GM19397 (cell line): ENCODE measurements at regions not wholly inside any gene's neighbourhood (a gene's known extent, or its start where the extent isn't known, plus 50 kb on each side); places are given as distances from the start of the nearest gene placed in this dataset.

Source experiments
- ATAC-seq: cut with Tn5 transposase; IDR thresholded peaks from one replicate; pipeline ENCODE4 v1.9.1; 2021; ENCODE audit warnings: mild to moderate bottlenecking, moderate library complexity; ENCODE audit not compliant: unreplicated experiment

DNA sequence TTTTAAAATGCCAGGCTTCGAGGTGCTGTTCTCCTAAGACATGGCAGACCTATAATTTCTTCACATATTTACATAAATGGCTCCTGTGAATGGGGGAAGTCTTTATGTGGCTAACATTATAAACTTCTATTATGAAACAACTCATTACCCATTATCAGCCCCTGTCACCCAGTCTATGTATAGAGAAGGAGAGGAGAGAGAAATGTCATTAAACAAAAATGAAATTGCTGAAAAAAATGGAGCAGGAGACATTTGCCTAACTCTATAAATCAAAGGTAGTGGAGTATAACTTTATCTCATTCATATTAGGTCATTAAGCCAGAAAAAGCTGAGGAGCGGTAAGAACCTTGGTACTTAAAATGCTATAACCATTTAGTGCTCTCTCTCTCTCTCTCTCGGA is 71.9 kb upstream of the KRR1 start:
- no peak for ATAC-seq

DNA sequence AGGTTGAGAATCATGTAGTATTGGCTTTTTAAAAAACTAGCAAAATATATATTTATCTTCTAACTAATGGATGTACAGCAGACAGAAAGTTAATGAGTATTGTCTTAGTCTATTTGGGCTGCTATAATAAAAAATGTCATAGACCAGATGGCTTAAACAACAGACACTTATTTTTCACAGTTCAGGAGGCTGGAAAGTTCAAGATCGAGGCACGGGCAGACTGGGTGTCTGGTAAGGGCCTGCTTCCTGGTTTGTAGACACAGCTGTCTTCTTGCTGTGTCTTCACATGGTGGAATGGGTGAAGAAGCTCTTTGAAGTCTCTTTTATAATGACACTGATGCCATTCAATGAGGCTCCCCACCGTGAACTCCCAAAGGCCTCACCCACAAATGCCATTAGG is 70.1 kb upstream of the KRR1 start:
- no peak for ATAC-seq

DNA sequence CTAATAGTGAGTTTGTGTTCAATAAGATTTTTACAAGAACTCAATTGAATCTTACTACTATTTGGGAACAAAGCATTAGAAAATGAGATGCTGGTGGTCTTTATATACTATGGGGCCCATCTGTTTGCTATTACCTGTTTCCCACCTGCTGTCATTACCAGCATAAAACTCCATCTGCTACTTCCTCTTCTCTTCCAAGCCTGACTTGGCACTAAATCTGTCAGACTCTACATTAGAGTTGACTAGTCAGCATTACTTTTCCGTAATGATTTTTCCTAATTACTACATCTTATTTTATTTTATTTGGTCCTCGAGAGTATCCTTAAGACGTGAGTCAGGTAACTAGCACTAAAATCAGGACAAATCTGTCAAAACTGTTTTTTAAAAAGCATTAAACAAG is 68.1 kb upstream of the KRR1 start:
- ATAC-seq: no peak

DNA sequence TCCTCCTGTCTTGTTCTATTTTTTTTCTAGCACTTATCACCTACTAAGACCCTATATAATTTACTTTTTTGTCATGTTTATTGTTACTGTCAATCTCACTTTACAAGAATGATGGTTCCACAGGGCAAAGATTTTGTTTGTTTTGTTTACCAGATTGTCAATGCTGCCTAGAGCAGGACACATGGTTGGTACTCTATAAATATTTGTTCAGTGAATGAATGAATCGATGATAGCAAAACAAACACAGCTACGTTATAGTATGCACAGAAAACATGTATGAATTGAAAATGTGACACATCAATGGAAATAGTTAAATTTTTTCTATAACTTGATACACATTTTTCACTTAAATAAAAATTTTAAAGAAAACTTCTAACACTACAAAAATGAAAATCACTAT is 67.1 kb upstream of the KRR1 start:
- ATAC-seq: no peak

DNA sequence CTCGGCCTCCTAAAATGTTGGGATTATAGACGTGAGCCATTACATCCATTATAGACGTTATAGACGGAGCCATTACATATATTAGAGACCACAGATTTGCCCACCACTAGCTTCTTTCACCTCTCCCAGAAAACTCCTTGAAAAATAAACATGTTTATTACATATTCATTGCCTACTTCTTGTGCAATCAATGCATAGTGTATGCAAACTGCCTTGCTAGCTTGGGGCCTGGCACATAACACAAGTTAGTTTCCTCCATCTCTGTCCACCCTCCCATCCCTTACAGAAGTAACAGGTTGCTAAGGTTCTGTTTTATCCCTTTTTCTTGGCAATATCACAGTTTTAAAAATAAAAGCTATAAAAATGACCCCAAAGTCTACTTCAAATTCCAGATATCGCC is 66.4 kb upstream of the KRR1 start:
- no peak for ATAC-seq

DNA sequence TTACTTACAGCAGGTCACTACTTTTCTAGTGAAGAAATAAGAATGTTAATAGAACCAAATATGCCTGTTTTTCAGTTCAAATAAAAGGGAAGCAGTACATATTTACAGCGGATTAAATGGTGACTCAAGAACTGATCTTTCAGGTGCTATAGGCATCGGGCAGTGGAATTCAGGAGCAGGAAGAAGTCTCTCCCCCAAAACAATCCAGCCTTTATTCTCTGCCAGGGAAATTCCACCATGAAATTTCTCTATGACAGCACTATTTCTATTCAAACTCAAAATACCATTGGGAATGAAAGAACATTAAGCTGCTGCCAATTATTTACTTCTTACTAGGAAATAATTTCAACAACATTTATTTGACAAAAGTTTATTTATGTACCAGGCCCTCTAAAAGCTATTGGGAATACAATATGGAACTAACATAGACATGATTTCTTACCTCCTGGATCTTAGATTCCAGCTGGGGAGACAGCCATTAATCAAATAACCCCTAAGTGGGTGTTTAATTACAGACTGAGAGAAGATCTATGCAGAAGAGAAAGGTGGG is 60.3 kb upstream of the KRR1 start:
- no peak for ATAC-seq

DNA sequence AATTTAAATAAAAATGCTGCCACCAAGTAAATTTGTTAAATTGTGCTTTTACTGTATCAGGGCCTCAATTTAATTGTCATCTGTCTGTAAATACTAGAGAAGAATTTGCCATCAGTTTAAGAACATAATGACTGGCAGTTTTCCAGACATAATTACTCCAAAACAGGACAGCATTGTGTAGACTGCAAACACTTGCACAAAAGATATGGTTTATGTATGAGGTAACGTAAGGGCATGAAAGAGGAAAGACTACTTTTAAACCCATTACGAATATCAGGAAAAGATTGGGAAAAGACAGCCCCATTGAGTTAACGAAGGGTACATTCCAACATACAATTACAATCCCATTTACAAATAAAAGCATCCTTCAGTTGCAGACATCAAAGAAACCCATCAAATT is 59.8 kb upstream of the KRR1 start:
- no peak for ATAC-seq

DNA sequence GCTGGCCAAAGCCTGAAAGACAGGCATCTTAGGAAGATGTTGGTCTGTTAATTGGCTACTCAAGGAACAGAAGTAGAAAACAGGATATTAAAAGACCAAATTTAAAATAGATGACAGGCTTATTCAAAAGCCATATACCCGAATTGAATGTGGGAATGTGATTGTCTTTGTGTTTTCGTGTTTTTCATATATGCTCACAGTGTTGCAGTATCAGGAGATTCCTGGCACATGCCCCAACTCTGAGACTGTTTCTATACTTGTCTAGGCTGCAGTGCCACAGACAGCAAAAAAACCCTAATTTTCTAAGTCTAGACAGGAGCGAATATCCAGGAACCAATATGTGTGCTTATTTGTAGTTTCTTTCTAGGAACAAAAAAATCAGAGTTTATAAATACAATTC is 57.4 kb upstream of the KRR1 start:
- no peak for ATAC-seq

DNA sequence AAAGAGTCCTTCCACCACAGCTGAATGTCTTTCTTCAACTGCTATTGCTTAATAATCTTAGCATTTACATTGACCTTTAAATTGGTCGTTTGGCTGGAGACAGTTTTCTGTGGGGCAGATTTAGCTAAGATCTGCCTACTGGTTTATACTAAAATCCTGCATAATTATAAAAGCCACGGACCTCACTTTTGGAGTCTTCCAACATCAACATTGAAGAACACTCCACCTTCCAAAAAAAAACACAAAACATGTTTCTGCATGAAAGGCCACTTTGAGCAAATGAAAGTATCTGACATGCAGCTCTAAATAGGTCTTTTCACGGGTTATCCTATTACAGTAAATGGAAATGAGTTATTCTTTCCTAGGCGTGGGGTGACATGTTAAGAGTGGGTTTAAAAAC is 57.0 kb upstream of the KRR1 start:
- ATAC-seq: no peak

DNA sequence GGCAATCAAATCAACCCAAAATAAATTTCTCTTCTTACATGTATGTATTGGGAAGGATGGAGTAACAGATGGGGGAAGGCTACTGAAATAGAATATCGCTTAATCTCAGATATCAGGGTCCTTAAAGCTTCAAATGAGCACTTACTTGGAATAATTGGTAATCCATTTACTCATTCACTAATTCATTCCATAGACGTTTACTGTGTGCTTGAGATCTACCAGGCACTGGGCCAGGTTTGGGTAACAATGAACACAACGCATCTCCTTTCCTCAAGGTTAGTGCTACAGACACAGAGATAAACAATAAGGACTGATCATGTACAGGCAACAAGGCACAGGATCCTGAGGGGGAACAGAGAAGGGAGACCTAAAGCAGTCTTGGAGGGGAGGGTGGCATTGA is 54.4 kb upstream of the KRR1 start:
- no peak for ATAC-seq

DNA sequence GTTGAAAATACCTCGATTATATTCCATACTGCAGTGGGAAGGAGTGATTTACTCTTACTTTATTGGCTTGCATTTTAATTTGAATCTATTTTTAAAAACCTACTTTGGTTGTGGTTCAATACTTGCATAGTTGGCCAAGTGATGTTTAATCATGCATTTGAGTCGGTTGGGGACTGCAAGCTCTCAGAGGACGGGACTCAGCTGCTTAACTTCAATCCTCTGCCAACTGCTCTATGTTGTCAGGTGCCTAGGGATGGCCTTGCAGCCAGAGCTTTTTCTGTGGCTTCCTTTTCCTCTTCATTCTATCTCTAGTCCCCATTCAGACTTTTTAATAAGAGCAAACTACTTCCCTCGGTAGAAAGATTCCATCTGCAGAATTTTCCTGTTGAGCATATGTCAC is 53.4 kb upstream of the KRR1 start:
- ATAC-seq: no peak

DNA sequence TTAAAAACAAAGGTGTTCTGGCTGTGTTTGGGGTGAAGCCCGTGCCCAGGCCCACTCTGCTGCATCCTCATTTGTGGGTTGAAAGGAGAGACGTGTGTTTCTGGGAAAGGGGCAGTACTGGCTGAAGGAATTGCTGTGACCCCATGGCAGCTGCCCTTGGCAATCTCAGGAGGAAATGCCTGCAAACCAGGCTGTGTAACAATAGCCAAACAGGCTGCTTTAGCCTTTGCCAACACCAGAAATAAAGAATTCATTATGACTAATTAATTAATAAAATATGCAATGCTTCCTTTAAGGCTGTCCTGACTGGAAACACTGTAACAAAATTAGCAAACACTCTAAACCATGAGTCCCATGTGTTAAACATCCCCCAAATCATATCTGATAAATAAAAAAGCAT is 53.0 kb upstream of the KRR1 start:
- no peak for ATAC-seq

DNA sequence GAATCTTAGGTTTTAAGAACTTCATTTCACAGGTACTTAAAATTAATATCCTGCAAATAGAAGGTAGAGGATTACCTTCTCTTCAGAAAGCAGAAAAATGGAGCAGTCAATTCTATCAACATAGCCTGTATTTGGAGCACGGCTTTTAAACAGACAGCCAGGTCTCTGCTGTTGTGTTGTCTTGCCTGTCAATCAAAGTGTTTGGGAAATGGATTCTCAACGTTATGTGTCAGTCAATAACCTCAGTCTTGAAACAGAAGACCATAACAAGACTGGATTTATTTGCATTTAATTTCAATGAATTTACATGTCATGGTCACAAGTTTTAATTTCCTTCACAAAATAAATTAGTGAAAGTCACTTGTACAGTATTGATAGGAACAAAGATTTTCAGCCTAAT is 51.9 kb upstream of the KRR1 start:
- ATAC-seq: no peak

DNA sequence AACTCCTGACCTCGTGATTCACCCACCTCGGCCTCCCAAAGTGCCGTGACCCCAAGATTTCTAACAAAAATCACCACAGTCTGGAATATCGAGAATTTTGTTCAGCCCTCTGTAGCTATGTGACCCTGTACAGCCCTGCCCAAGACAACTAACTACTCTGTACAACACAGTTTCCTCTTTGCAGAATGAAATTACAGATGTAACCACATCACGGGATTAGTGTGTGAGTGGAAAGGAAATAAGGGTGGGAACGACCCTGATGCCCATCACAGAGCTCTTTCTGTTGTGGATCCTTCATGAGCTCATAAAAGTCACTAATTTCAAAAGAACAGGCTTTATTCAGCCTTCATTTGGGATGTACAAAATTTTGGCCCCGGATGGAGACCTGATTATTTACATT is 50.5 kb upstream of the KRR1 start:
- ATAC-seq: no peak
